ENCODE measurements at regions not wholly inside any gene's neighbourhood (a gene's known extent, or its start where the extent isn't known, plus 50 kb on each side); places are given as distances from the start of the nearest gene placed in this dataset.

GRCh38 chr10:121411004-121411403 lies 187.2 kb downstream of the FGFR2 start:
- no peak overlapping the region for H3K4me3 ChIP-seq (ENCODE audit: low read depth, low read length)
- DNase-seq (ENCODE audit: low read depth), result no peak
- no peak for TF ChIP-seq CTCF (conservative IDR thresholded peaks at IDR 0.05; ENCODE audit: low read depth, low read length)

GRCh38 chr10:121413951-121414350 lies 184.3 kb downstream of the FGFR2 start:
- DNase-seq (ENCODE audit: low read depth), result no peak
- H3K4me3 ChIP-seq (ENCODE audit: low read depth, low read length), result no peak overlapping the region
- TF ChIP-seq CTCF (conservative IDR thresholded peaks at IDR 0.05; ENCODE audit: low read depth, low read length), result no peak

GRCh38 chr10:121414366-121415062 lies 183.7 kb downstream of the FGFR2 start:
- no peak for DNase-seq (ENCODE audit: low read depth)
- no peak overlapping the region for H3K4me3 ChIP-seq (ENCODE audit: low read depth, low read length)
- no peak for TF ChIP-seq CTCF (conservative IDR thresholded peaks at IDR 0.05; ENCODE audit: low read depth, low read length)

- no peak for TF ChIP-seq CTCF (conservative IDR thresholded peaks at IDR 0.05; ENCODE audit: low read depth, low read length)
- no peak overlapping the region for H3K4me3 ChIP-seq (ENCODE audit: low read depth, low read length)
- no peak for DNase-seq (ENCODE audit: low read depth)
Measured at GRCh38 chr10:121415063-121415399, 183.2 kb downstream of the FGFR2 start.

GRCh38 chr10:121416071-121416470 lies 182.2 kb downstream of the FGFR2 start:
- no peak for TF ChIP-seq CTCF (conservative IDR thresholded peaks at IDR 0.05; ENCODE audit: low read depth, low read length)
- H3K4me3 ChIP-seq (ENCODE audit: low read depth, low read length), result no peak overlapping the region
- DNase-seq (ENCODE audit: low read depth), result no peak

- DNase-seq (ENCODE audit: low read depth), result no peak
- H3K4me3 ChIP-seq (ENCODE audit: low read depth, low read length), result no peak overlapping the region
- TF ChIP-seq CTCF (conservative IDR thresholded peaks at IDR 0.05; ENCODE audit: low read depth, low read length), result no peak
Measured at GRCh38 chr10:121417298-121417697, 180.9 kb downstream of the FGFR2 start.

GRCh38 chr10:121418126-121418777 lies 180.0 kb downstream of the FGFR2 start:
- H3K4me3 ChIP-seq (ENCODE audit: low read depth, low read length), result no peak overlapping the region
- TF ChIP-seq CTCF (conservative IDR thresholded peaks at IDR 0.05; ENCODE audit: low read depth, low read length), result no peak
- peak; percentile 2 for DNase-seq (ENCODE audit: low read depth)

Data from choroid plexus epithelial cell (primary cell).